ENCODE measurements at regions not wholly inside any gene's neighbourhood (a gene's known extent, or its start where the extent isn't known, plus 50 kb on each side); places are given as distances from the start of the nearest gene placed in this dataset.

- Mint-ChIP-seq H3K9me3 (peaks cover 2% of the 10 kb centered on the region), H3K27me3 (no peaks in the 10 kb centered on the region), H3K4me1 (no peaks in the 10 kb centered on the region), H3K4me3 (no peak overlapping the region), H3K27ac (no peak overlapping the region), H3K36me3 (no peaks in the 10 kb centered on the region)
- DNase-seq, result no peak
Measured at GRCh38 chr17:79443026-79443425, 167.8 kb downstream of the RBFOX3 start.

GRCh38 chr17:79441356-79442160 is 169.3 kb downstream of the RBFOX3 start:
- no peak for DNase-seq
- no peak overlapping the region for H3K27ac Mint-ChIP-seq
- H3K27me3 Mint-ChIP-seq, result no peaks in the 10 kb centered on the region
- no peaks in the 10 kb centered on the region for H3K36me3 Mint-ChIP-seq
- no peaks in the 10 kb centered on the region for H3K4me1 Mint-ChIP-seq
- H3K9me3 Mint-ChIP-seq, result no peaks in the 10 kb centered on the region
- H3K4me3 Mint-ChIP-seq, result no peak overlapping the region

DNA sequence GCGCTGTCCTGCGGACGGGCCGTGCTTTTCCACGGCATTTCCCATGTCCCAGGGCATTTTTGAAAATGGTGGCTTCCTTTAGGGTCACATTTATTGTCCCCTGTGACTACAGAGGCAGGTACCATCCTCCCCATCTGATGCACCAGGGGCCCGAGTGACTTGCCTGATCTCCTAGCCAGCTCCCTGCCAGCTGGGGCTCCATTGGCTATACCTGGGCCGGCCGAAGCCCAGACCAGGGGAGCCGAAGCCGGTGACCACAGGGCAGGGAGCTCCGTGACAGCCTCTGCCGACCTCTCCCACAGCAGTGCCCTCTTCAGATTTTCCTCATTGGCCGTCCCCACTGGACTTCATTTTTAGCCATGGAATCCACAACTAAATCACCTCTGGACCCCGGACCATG is 170.6 kb downstream of the RBFOX3 start:
- peaks cover 4% of the 10 kb centered on the region for H3K27me3 Mint-ChIP-seq
- H3K27ac Mint-ChIP-seq, result no peak overlapping the region
- no peak for DNase-seq
- no peak overlapping the region for H3K4me3 Mint-ChIP-seq
- H3K9me3 Mint-ChIP-seq, result no peaks in the 10 kb centered on the region
- H3K4me1 Mint-ChIP-seq, result no peaks in the 10 kb centered on the region
- H3K36me3 Mint-ChIP-seq, result no peaks in the 10 kb centered on the region

GRCh38 chr17:79439493-79439892 is 171.4 kb downstream of the RBFOX3 start:
- Mint-ChIP-seq H3K9me3 (no peaks in the 10 kb centered on the region), H3K27me3 (peaks cover 4% of the 10 kb centered on the region), H3K4me1 (no peaks in the 10 kb centered on the region), H3K36me3 (no peaks in the 10 kb centered on the region), H3K27ac (no peak overlapping the region), H3K4me3 (no peak overlapping the region)
- DNase-seq, result no peak

DNA sequence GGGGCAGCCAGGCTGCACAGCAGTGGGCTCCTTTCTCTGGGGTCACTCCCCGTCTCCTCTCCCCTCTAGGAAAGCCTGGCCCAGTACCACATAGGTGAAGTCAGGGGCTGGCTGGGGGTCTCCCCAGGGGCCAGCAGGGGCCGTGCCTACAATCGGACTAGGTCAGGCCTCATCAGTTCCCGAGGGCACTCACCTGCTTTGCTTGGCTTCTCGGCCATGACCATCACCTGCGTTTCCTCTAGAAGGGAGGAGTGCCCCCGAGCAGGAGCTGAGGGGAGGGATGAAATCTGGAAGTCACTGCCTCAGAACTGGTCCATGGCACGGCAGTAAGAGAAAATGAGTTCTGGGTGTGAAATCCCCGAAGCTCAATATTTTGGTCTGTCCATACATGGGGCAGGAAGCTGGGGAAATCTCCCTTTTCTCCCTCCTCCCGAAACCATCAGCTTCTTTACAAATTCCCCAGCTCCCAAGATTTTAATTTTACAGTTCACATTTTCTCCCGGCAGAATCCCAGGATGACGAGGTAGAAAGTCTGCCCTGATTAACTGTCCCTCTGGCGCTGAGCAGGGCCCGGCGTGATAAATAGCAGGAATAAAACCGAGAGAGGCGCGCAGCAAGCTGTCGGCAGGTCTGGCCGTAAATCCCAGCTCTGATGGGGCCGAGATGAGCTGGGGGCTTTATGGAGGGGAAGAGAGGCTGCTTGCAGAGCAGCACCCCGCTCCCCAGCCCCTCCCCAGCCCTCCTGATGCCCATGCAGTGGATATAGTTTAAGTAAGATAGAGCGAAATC is 172.1 kb downstream of the RBFOX3 start:
- Mint-ChIP-seq H3K9me3 (no peaks in the 10 kb centered on the region), H3K4me1 (no peaks in the 10 kb centered on the region), H3K4me3 (no peak overlapping the region), H3K27ac (no peak overlapping the region), H3K36me3 (no peaks in the 10 kb centered on the region), H3K27me3 (peaks cover 4% of the 10 kb centered on the region)
- no peak for DNase-seq

DNA sequence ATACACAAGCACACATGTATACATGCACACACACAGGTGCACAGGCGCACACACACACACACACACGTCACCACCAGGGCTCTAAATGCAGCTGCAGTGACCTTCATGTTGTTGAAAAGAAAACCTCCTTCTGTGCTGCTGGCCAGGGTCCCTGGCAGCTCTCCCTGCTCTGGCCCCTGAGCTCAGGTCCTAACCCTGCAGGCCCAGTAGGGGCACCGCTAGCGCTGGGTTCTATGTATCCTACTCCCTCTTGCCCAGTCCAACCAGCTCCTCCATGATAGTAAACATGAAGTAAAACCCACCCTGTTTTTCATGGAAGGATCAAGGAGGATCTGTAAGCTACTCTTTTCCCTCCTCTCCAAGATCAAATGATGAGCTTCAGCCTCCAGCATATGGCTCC is 172.8 kb downstream of the RBFOX3 start:
- H3K4me3 Mint-ChIP-seq, result no peak overlapping the region
- no peak for DNase-seq
- no peak overlapping the region for H3K27ac Mint-ChIP-seq
- no peaks in the 10 kb centered on the region for H3K4me1 Mint-ChIP-seq
- H3K27me3 Mint-ChIP-seq, result peaks cover 4% of the 10 kb centered on the region
- H3K9me3 Mint-ChIP-seq, result no peaks in the 10 kb centered on the region
- no peaks in the 10 kb centered on the region for H3K36me3 Mint-ChIP-seq

DNA sequence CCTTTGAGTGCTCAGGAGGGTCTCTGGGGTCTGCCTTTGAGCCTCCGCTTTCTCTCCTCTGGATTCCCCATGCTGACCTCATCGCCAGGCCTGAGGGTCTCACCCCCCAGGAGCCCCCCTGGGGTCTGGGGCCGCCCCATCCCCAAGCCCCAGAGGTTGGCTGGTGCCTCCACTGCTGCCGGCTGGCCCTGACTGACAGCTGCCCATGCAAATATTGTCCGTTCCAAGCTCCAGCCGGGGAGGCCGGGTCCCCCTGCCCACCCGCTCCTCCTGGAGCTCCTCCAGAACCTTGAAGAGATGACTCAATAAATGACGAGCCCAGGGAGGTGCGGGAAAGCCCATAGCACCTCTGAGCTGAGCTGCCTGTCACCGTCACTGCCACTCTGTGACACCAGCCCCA is 173.8 kb downstream of the RBFOX3 start:
- H3K9me3 Mint-ChIP-seq, result no peaks in the 10 kb centered on the region
- DNase-seq, result no peak
- no peaks in the 10 kb centered on the region for H3K4me1 Mint-ChIP-seq
- H3K27ac Mint-ChIP-seq, result no peak overlapping the region
- peaks cover 4% of the 10 kb centered on the region for H3K27me3 Mint-ChIP-seq
- no peak overlapping the region for H3K4me3 Mint-ChIP-seq
- H3K36me3 Mint-ChIP-seq, result no peaks in the 10 kb centered on the region

DNA sequence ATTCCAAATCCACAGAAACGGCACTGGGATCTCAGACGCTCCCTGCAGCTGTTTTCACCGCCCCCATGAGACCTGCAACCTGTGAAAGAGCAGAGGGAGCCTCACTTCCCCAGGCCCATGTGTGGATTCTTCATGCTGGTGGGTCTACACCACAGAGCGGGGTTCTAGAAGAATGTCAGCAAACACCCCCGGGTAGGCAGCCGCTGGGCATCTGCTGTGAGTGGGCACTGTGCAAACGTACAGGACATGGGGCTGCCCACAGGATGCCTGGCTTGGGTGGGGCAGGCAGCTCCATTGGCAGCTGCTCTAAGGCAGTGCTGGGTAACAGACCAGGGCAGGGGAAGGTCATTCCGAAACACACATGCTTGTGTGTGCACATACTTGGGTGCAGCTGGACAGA is 174.9 kb downstream of the RBFOX3 start:
- DNase-seq, result no peak
- H3K9me3 Mint-ChIP-seq, result no peaks in the 10 kb centered on the region
- H3K27me3 Mint-ChIP-seq, result peaks cover 4% of the 10 kb centered on the region
- H3K4me1 Mint-ChIP-seq, result no peaks in the 10 kb centered on the region
- H3K4me3 Mint-ChIP-seq, result no peak overlapping the region
- H3K27ac Mint-ChIP-seq, result no peak overlapping the region
- H3K36me3 Mint-ChIP-seq, result no peaks in the 10 kb centered on the region

DNA sequence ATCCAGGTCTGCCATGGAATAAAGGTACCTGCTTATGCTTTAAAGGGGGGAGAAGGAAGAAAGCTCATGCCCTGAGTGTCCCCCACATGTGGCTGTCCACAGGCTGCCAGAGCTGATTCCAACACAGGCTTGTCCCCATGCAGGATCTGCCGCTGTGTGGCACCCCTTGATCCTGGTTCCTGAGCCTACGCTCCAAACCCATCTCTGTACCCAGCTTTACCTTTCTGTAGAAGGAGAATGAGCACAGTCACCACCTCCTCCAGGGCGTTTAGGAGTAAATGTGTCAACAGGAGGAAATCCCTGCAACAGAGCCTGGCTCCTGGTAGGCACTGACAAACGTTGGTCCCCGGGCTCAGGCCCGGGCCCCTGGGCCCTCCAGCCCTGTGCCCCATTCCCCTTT is 175.6 kb downstream of the RBFOX3 start:
- peaks cover 4% of the 10 kb centered on the region for H3K27me3 Mint-ChIP-seq
- H3K9me3 Mint-ChIP-seq, result no peaks in the 10 kb centered on the region
- no peaks in the 10 kb centered on the region for H3K36me3 Mint-ChIP-seq
- no peaks in the 10 kb centered on the region for H3K4me1 Mint-ChIP-seq
- H3K4me3 Mint-ChIP-seq, result no peak overlapping the region
- H3K27ac Mint-ChIP-seq, result no peak overlapping the region
- DNase-seq, result no peak

- H3K27me3 Mint-ChIP-seq, result peaks cover 5% of the 10 kb centered on the region
- no peaks in the 10 kb centered on the region for H3K36me3 Mint-ChIP-seq
- DNase-seq, result no peak
- no peaks in the 10 kb centered on the region for H3K4me1 Mint-ChIP-seq
- H3K9me3 Mint-ChIP-seq, result no peaks in the 10 kb centered on the region
- H3K27ac Mint-ChIP-seq, result no peak overlapping the region
- H3K4me3 Mint-ChIP-seq, result no peak overlapping the region
Measured at GRCh38 chr17:79434215-79434614, 176.6 kb downstream of the RBFOX3 start.

- Mint-ChIP-seq H3K4me3 (no peak overlapping the region), H3K4me1 (no peaks in the 10 kb centered on the region), H3K9me3 (no peaks in the 10 kb centered on the region), H3K27ac (no peak overlapping the region), H3K36me3 (no peaks in the 10 kb centered on the region), H3K27me3 (peaks cover 12% of the 10 kb centered on the region)
- no peak for DNase-seq
Measured at GRCh38 chr17:79433379-79433778, 177.5 kb downstream of the RBFOX3 start.

GRCh38 chr17:79431175-79431574 is 179.7 kb downstream of the RBFOX3 start:
- peaks cover 12% of the 10 kb centered on the region for H3K27me3 Mint-ChIP-seq
- no peaks in the 10 kb centered on the region for H3K9me3 Mint-ChIP-seq
- no peak overlapping the region for H3K27ac Mint-ChIP-seq
- DNase-seq, result no peak
- no peak overlapping the region for H3K4me3 Mint-ChIP-seq
- no peaks in the 10 kb centered on the region for H3K4me1 Mint-ChIP-seq
- H3K36me3 Mint-ChIP-seq, result no peaks in the 10 kb centered on the region

- Mint-ChIP-seq H3K4me3 (no peak overlapping the region), H3K27me3 (peaks cover 8% of the 10 kb centered on the region)
Measured at GRCh38 chr17:79429864-79430494, 180.9 kb downstream of the RBFOX3 start.

DNA sequence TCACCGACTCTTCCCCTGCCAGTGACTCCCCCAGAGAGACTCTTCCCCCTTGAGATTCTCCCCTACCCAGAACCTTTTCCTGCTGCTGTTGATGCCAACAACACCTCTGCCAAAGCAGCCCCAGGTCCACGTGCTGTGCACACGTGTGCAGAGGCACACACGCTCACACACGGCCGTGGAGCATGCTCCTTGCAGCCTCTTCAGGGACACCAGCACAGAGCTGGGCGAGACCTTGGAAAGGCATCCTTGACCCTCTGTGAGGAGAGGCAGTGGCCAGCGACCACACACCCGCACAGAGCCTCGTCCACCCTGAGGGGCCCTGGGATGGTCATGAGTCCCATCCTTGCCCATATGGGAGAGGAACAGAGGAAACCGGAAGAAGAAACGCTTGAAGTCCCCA is 181.9 kb downstream of the RBFOX3 start:
- Mint-ChIP-seq H3K27me3 (peaks cover 11% of the 10 kb centered on the region), H3K9me3 (no peaks in the 10 kb centered on the region), H3K4me3 (no peak overlapping the region), H3K4me1 (no peaks in the 10 kb centered on the region), H3K36me3 (no peaks in the 10 kb centered on the region), H3K27ac (no peak overlapping the region)
- no peak for DNase-seq

More at GRCh38 chr17:79429864-79430494, 180.9 kb downstream of the RBFOX3 start:
- DNase-seq, result no peak
- Mint-ChIP-seq H3K27ac (no peak overlapping the region), H3K4me1 (no peaks in the 10 kb centered on the region), H3K9me3 (no peaks in the 10 kb centered on the region), H3K36me3 (no peaks in the 10 kb centered on the region)

All from activated naive CD8-positive, alpha-beta T cell treated with anti-CD3 and anti-CD28 coated beads for 36 hours (primary cell).